Stimulated activated CD8-positive, alpha-beta memory T cell treated with anti-CD3 and anti-CD28 coated beads, Interleukin-15, amount 100 ng/mL, for 24 hours (primary cell): ENCODE measurements at regions not wholly inside any gene's neighbourhood (a gene's known extent, or its start where the extent isn't known, plus 50 kb on each side); places are given as distances from the start of the nearest gene placed in this dataset.
"Not testable (repeated sequence)": the region's sequence is repeated elsewhere in the genome, so short reads cannot be mapped to it uniquely, and the experiment has no call there.

Experiments
- DNase-seq: peaks from one replicate; pipeline ENCODE4 v3.0.0-alpha.2; 2020; ENCODE audit warnings: low read depth

DNA sequence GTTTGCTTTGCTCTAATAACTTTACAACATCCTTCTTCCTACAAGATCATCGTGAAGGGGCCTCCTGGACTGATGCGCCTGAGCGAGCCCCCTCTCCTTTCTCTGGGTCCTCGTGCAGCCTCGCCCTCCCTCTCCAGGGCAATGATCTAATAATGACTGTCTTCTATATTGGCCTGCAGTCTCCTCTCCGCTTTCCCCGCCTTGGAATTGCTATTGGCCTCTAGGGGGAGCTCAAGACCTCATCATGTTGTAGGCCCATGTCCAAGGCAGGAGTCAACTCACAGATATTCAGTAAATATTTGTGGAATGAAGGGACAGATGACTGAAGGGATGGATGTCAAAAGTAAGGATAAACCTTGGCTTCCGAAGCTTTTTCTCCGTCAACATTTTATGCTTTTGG, 1180.3 kb downstream of the TYW1 start:
- DNase-seq, result no peak

- no peak for DNase-seq
Measured at GRCh38 chr7:68180761-68181160, 1184.1 kb downstream of the TYW1 start.

- DNase-seq, result no peak
Measured at GRCh38 chr7:68183176-68183575, 1186.5 kb downstream of the TYW1 start.

- DNase-seq, result no peak
Measured at GRCh38 chr7:68185631-68186456, 1189.2 kb downstream of the TYW1 start.

GRCh38 chr7:68187532-68187931, 1190.9 kb downstream of the TYW1 start:
- DNase-seq, result no peak

DNA sequence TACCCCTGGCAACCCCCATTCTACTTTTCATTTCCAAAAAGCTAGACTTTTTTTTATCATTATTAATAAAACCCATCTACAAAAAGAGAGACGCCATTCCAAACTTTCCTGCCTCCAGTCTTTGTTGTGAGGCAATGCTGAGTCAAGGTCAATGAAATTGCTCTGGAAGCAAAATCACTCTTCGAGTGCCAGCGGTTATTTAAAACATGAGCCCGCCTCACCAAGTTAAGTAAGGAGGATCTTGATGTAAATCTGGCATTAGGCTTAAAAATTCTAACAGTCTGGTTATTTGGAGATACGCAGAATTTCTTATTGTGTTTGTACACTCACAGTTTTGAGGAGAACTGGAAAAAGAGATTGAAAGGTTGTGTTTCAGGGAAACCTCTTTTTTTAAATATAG, 1196.3 kb downstream of the TYW1 start:
- DNase-seq, result no peak

GRCh38 chr7:68195642-68196041, 1199.0 kb downstream of the TYW1 start:
- not testable (repeated sequence) for DNase-seq

DNA sequence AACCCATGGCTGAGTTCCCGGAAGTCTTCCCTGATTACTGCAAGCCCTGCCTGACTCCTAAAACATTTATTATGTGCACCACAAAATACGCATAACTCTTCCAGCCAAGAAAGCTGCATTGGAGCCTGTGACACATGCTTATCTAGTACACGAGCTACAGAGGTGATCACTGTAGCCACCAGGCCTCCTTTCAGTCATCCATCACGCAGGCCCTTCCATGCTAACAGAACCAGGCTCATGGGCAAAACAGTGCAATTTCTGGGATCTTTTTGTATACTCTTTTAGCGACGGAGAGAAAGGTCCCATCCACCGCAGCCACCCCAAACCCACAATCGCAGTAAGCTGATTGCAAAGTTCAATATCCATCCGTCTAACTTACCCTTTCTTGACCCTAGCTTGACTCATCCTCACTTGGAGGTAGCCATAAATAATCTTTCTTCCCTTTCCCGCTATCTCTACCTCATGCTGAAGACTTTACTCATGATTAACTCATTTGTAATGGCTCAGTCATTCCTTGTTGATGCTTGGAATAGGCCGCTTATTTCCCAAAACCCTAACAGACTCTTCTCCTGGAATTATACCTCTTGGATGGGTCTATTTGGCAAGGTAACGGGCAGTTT, 1203.5 kb downstream of the TYW1 start:
- DNase-seq, result no peak

GRCh38 chr7:68203251-68203650, 1206.6 kb downstream of the TYW1 start:
- no peak for DNase-seq

GRCh38 chr7:68205826-68206225, 1209.2 kb downstream of the TYW1 start:
- DNase-seq, result no peak

- DNase-seq, result no peak
Measured at GRCh38 chr7:68206946-68207485, 1210.4 kb downstream of the TYW1 start.

GRCh38 chr7:68207676-68208075, 1211.0 kb downstream of the TYW1 start:
- DNase-seq, result no peak

- no peak for DNase-seq
Measured at GRCh38 chr7:68209486-68209885, 1212.9 kb downstream of the TYW1 start.

GRCh38 chr7:68213838-68214237, 1217.2 kb downstream of the TYW1 start:
- no peak for DNase-seq

DNA sequence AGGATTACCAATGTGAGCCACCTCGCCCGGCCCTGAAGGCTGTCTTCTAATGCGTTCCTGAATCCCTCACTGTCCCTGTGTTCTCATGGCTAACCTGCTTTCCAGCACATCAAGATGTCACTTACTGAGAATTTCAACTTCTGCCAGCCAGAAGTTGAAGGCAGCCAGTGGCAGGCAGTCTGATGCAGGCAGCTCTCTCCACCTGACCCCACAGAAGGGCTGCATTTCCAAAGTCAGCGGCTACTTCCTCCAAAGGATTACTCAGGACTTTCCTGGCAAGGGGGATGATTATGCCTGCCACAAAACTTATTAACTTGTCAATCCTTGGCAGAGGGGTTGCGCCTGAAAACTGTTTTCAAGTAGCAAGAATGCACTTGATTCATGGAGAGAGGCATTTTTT, 1219.4 kb downstream of the TYW1 start:
- DNase-seq, result no peak

DNA sequence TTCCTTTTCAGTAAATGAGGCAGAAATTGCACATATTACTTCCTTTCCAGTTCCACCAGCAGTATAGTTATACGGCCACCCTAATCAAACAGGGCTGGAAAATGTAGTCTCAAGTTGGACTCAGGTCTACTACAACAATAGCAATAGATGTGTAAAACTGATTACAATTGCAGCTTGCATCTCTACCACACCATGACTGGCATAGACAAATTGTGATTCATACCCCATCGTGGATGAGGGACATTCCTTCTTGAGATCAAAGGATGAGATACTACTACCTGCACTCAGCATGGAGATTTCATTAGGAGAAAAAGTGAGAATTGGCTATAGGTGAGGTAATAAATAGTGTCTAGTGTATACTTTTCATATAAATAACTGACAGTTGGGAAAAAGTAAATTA, 1220.8 kb downstream of the TYW1 start:
- DNase-seq, result no peak

- DNase-seq, result no peak
Measured at GRCh38 chr7:68218461-68218860, 1221.8 kb downstream of the TYW1 start.

DNA sequence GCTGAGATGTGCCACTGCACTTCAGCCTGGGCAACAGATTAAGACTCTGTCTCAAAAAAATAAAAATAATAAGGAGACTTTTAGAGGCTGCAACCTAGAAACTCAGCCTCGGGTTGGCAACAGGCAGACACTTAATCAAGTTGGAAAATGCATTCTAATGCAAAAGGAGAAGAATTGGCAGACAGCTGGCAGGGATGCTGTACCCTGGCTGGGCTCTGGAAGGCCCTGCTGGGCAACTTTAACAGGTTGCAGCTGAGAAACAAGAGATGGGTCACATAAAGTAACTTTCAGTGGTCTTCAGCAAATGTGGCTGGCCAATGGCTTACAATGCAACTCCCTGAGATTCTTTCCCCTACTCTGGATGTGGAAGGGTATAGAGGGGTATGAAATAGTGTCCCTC, 1225.7 kb downstream of the TYW1 start:
- no peak for DNase-seq

DNA sequence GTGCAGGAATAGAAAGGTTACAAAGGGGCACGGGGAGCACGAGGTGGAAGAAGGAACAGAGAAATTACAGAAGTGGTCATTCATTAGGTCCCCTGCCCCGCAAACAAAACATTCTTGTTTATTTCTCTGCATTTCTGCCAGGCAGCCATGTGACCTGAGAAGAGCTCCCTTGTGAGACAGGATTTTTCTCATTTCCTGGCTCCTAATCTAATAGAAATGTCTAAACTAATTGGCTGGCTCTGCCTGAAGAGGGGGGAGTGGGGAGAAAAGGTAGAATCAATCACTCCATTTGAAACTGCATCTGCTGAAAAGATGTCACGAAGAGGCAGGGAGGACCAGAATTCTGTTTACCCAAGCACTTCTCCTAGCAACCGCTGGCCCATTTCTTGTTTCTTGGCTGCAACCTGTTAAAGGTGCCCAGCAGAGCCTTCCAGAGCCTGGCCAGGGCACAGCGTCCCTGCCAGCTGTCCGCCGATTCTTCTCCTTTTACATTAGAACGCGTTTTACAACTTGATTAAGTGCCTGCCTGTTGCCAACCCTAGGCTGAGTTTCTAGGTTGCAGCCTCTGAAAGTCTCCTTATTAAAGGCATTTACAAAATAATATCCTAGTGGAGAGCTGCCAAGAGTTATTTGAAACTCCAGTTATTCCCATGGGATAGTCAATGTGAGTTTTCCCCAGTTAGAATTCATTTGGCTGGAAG, 1227.6 kb downstream of the TYW1 start:
- DNase-seq, result no peak

DNA sequence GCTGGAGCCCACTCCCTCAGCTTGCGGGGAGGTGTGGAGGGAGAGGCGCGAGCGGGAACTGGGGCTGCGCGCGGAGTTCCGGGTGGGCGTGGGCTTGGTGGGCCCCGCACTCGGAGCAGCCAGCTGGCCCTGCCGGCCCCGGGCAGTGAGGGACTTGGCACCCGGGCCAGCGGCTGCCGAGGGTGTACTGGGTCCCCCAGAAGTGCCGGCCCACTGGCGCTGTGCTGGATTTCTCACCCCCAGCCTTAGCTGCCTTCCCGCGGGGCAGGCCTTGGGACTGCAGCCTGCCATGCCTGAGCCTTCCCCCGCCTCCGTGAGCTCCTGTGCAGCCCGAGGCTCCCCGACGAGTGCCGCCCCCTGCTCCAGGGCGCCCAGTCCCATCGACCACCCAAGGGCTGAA, 1234.4 kb downstream of the TYW1 start:
- not testable (repeated sequence) for DNase-seq

- no peak for DNase-seq
Measured at GRCh38 chr7:68235937-68236336, 1239.3 kb downstream of the TYW1 start.

DNA sequence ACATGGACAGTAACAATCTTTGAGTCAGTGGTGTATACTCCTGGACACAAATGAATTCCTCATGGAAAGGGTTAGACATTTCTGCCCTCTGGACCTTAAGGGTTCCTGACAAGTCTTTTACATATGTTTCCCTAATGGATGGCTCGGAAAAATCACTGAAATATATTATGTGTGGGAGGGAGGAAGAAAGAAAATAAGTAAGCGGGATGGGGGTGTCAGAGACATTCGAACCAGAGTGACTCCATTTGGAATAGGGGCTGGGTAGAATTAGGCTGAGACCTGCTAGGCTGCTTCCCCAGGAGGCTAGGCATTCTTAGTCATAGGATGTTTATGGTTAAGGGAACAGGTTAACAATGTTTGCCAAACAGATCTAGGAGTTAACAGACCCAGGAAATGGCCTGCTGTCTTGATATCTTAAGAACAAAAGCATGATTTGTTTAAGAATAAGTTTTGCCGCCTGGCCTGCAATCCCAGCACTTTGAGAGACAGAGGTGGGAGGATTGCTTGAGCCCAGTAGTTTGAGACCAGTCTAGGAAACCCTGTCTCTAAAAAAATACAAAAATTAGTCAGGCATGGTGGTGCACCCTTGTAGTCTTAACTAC, 1241.7 kb downstream of the TYW1 start:
- DNase-seq, result no peak
